ENCODE measurements at regions not wholly inside any gene's neighbourhood (a gene's known extent, or its start where the extent isn't known, plus 50 kb on each side); places are given as distances from the start of the nearest gene placed in this dataset.

GRCh38 chr19:28794301-28794700, 418.6 kb downstream of the UQCRFS1 start:
- TF ChIP-seq CTCF (IDR thresholded peaks at IDR 0.05) (no peak), POLR2A (IDR thresholded peaks at IDR 0.05) (no peak), POLR2AphosphoS5 (IDR thresholded peaks at IDR 0.05) (no peak)
